ENCODE measurements at regions not wholly inside any gene's neighbourhood (a gene's known extent, or its start where the extent isn't known, plus 50 kb on each side); places are given as distances from the start of the nearest gene placed in this dataset.
"Not testable (repeated sequence)": the region's sequence is repeated elsewhere in the genome, so short reads cannot be mapped to it uniquely, and the experiment has no call there.

DNA sequence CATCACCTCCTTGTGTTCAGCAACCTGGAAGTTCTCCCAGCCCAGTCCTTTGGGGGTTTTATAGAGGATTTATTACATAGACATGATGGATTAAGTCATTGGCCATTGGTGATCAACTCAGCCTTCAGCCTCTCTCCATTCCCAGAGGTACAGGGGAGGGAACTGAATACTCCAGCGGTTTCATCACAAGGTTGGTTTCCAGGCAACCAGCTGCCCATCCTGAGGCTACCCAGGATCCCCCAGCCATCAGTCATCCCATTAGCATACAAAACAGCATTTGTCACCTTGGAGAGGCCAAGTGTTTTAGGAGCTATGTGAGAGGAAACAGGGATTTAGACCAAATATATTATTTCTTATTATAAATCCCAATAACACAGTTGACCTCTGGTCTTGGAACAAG lies 584.8 kb upstream of the NRP1 start:
- H3K4me1 Mint-ChIP-seq (ENCODE audit: unreplicated experiment), result no peaks in the 10 kb centered on the region

GRCh38 chr10:33917069-33917780 lies 582.8 kb upstream of the NRP1 start:
- no peak for DNase-seq (ENCODE audit: extremely low spot score, unreplicated experiment)
- Mint-ChIP-seq H3K36me3 (ENCODE audit: unreplicated experiment) (no peaks in the 10 kb centered on the region), H3K4me1 (ENCODE audit: unreplicated experiment) (no peaks in the 10 kb centered on the region), H3K27me3 (ENCODE audit: unreplicated experiment) (peaks cover 16% of the 10 kb centered on the region), H3K9me3 (ENCODE audit: unreplicated experiment) (peaks cover 3% of the 10 kb centered on the region), H3K4me3 (ENCODE audit: unreplicated experiment) (no peak overlapping the region), H3K27ac (ENCODE audit: unreplicated experiment) (no peak overlapping the region)
- TF ChIP-seq CTCF (IDR thresholded peaks at IDR 0.05), result no peak

More for the DNA sequence above, 584.8 kb upstream of the NRP1 start:
- Mint-ChIP-seq H3K36me3 (ENCODE audit: unreplicated experiment) (no peaks in the 10 kb centered on the region), H3K4me3 (ENCODE audit: unreplicated experiment) (no peak overlapping the region), H3K27me3 (ENCODE audit: unreplicated experiment) (peaks cover 12% of the 10 kb centered on the region), H3K27ac (ENCODE audit: unreplicated experiment) (no peak overlapping the region), H3K9me3 (ENCODE audit: unreplicated experiment) (no peaks in the 10 kb centered on the region)
- DNase-seq (ENCODE audit: extremely low spot score, unreplicated experiment), result no peak
- no peak for TF ChIP-seq CTCF (IDR thresholded peaks at IDR 0.05)

DNA sequence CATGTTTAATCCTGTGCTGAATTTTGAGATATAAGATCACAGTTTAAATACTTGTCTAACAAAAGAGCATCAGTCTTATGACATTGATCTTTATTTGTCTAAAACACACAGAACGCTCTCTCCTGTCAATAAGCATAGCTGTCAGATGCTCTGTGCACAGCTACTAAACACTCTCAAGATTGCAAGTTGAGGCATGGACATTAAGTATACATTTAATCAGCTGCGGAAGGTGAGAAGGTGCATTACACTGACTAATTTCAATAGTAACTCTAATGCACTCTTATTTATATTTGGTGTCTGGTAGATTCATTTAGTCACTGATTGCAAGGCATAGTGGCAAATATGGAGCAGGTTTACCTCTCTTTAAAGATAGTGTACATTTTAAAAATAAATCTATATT lies 580.3 kb upstream of the NRP1 start:
- no peak overlapping the region for H3K4me3 Mint-ChIP-seq (ENCODE audit: unreplicated experiment)
- H3K4me1 Mint-ChIP-seq (ENCODE audit: unreplicated experiment), result no peaks in the 10 kb centered on the region

GRCh38 chr10:33913194-33913593 lies 578.7 kb upstream of the NRP1 start:
- no peak for TF ChIP-seq CTCF (IDR thresholded peaks at IDR 0.05)
- Mint-ChIP-seq H3K27me3 (ENCODE audit: unreplicated experiment) (peaks cover 29% of the 10 kb centered on the region), H3K4me1 (ENCODE audit: unreplicated experiment) (no peaks in the 10 kb centered on the region), H3K36me3 (ENCODE audit: unreplicated experiment) (no peaks in the 10 kb centered on the region), H3K4me3 (ENCODE audit: unreplicated experiment) (no peak overlapping the region), H3K9me3 (ENCODE audit: unreplicated experiment) (peaks cover 10% of the 10 kb centered on the region), H3K27ac (ENCODE audit: unreplicated experiment) (no peak overlapping the region)
- DNase-seq (ENCODE audit: extremely low spot score, unreplicated experiment), result no peak

More for the DNA sequence above, 580.3 kb upstream of the NRP1 start:
- Mint-ChIP-seq H3K27ac (ENCODE audit: unreplicated experiment) (no peak overlapping the region), H3K9me3 (ENCODE audit: unreplicated experiment) (peaks cover 10% of the 10 kb centered on the region), H3K36me3 (ENCODE audit: unreplicated experiment) (no peaks in the 10 kb centered on the region), H3K27me3 (ENCODE audit: unreplicated experiment) (peaks cover 25% of the 10 kb centered on the region)
- TF ChIP-seq CTCF (IDR thresholded peaks at IDR 0.05), result no peak
- no peak for DNase-seq (ENCODE audit: extremely low spot score, unreplicated experiment)

DNA sequence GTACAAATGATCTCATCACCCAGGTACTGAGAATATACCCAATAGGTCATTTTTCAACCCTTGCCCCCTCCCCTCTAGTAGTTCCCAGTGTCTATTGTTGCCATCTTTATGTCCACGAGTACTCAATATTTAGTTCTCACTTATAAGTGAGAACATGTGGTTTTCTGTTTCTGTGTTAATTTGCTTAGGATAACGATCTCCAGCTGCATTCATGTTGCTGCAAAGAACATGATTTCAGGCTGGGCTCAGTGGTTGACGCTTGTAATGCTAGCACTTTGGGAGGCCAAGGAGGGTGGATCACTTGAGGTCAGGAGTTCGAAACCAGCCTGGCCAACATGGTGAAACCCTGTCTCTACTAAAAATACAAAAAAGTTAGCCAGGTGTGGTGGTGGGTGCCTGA lies 575.0 kb upstream of the NRP1 start:
- H3K4me1 Mint-ChIP-seq (ENCODE audit: unreplicated experiment); H3K9me3 Mint-ChIP-seq (ENCODE audit: unreplicated experiment); H3K27ac Mint-ChIP-seq (ENCODE audit: unreplicated experiment); DNase-seq (ENCODE audit: extremely low spot score, unreplicated experiment); H3K4me3 Mint-ChIP-seq (ENCODE audit: unreplicated experiment); H3K36me3 Mint-ChIP-seq (ENCODE audit: unreplicated experiment): not testable (repeated sequence)
- H3K27me3 Mint-ChIP-seq (ENCODE audit: unreplicated experiment), result peaks cover 28% of the 10 kb centered on the region

Data from osteocyte (in vitro differentiated cells).